GM19025 (cell line): ENCODE measurements at regions not wholly inside any gene's neighbourhood (a gene's known extent, or its start where the extent isn't known, plus 50 kb on each side); places are given as distances from the start of the nearest gene placed in this dataset.

Source experiments
- ATAC-seq: cut with Tn5 transposase; IDR thresholded peaks from one replicate; pipeline ENCODE4 v1.9.1; 2021; ENCODE audit warnings: mild to moderate bottlenecking, low read depth, moderate library complexity; ENCODE audit not compliant: unreplicated experiment

GRCh38 chr3:59270921-59271320 is 221.1 kb upstream of the CFAP20DC start:
- ATAC-seq: no peak

GRCh38 chr3:59270209-59270608 is 220.4 kb upstream of the CFAP20DC start:
- ATAC-seq: no peak

GRCh38 chr3:59268170-59268569 is 218.3 kb upstream of the CFAP20DC start:
- no peak for ATAC-seq

- no peak for ATAC-seq
These were observed 217.2 kb upstream of the CFAP20DC start for GRCh38 chr3:59267021-59267420.

GRCh38 chr3:59266551-59266950 is 216.7 kb upstream of the CFAP20DC start:
- ATAC-seq: no peak

- no peak for ATAC-seq
These were observed 215.7 kb upstream of the CFAP20DC start for GRCh38 chr3:59265566-59265965.

GRCh38 chr3:59264366-59264765 is 214.5 kb upstream of the CFAP20DC start:
- no peak for ATAC-seq

- no peak for ATAC-seq
These were observed 213.3 kb upstream of the CFAP20DC start for GRCh38 chr3:59263152-59263551.

- peak; percentile 85 for ATAC-seq
These were observed 212.3 kb upstream of the CFAP20DC start for GRCh38 chr3:59262076-59262498.

GRCh38 chr3:59261009-59261408 is 211.2 kb upstream of the CFAP20DC start:
- no peak for ATAC-seq

- no peak for ATAC-seq
These were observed 208.9 kb upstream of the CFAP20DC start for GRCh38 chr3:59258550-59259260.

GRCh38 chr3:59257506-59257905 is 207.7 kb upstream of the CFAP20DC start:
- no peak for ATAC-seq

GRCh38 chr3:59256230-59256629 is 206.4 kb upstream of the CFAP20DC start:
- no peak for ATAC-seq

- ATAC-seq: no peak
These were observed 205.2 kb upstream of the CFAP20DC start for GRCh38 chr3:59254976-59255375.

- ATAC-seq: no peak
These were observed 204.6 kb upstream of the CFAP20DC start for GRCh38 chr3:59254433-59254832.

- no peak for ATAC-seq
These were observed 203.7 kb upstream of the CFAP20DC start for GRCh38 chr3:59253523-59253922.

GRCh38 chr3:59251869-59252268 is 202.0 kb upstream of the CFAP20DC start:
- no peak for ATAC-seq

GRCh38 chr3:59250600-59250999 is 200.8 kb upstream of the CFAP20DC start:
- ATAC-seq: no peak

GRCh38 chr3:59249698-59250361 is 200.0 kb upstream of the CFAP20DC start:
- ATAC-seq: no peak

GRCh38 chr3:59249004-59249403 is 199.2 kb upstream of the CFAP20DC start:
- no peak for ATAC-seq

GRCh38 chr3:59247402-59247841 is 197.6 kb upstream of the CFAP20DC start:
- ATAC-seq: peak; percentile 73
